NAMALWA (cell line): ENCODE measurements at regions not wholly inside any gene's neighbourhood (a gene's known extent, or its start where the extent isn't known, plus 50 kb on each side); places are given as distances from the start of the nearest gene placed in this dataset.

Source experiments
- DNase-seq: peaks from one replicate; pipeline ENCODE4 v3.0.0-alpha.2; 2015; ENCODE audit warnings: low spot score

DNA sequence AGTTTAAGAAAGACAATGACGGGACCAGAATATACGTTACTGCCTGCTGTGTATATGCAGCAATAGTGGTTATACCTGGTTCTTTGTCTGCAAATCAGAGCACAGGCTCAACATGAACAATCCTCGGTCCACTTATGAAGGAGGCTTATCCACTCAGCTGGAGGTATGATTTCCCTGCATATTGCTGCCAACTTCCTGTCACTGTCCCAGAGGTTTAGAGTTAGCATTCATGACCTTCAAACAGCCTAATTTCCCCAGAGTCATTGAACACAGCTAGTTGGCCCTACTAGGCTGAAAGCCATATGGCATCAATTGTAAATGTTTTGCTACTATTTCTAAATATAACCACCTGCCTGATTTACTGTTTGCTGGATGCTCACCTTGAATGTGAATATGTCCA is 224.9 kb upstream of the ZNF717 start:
- DNase-seq, result no peak

DNA sequence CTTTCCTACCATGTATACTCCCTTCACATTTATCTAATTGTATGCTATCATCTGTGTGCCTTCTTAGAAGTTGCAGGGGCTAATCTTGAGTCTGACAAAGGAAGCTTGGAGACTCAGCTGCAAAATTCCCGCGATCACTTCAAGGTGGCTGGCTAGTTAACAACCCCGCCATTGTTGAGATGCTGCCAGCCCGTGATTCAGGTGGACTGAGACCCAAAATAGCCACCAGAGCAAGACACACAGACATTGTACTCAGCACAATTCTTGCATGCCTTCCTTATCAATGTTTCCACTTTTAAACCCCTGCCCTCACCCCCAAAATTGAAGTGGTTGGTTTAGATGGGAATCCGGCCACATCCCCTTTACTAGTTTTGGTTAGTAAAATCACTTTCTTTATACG is 225.8 kb upstream of the ZNF717 start:
- DNase-seq, result no peak

DNA sequence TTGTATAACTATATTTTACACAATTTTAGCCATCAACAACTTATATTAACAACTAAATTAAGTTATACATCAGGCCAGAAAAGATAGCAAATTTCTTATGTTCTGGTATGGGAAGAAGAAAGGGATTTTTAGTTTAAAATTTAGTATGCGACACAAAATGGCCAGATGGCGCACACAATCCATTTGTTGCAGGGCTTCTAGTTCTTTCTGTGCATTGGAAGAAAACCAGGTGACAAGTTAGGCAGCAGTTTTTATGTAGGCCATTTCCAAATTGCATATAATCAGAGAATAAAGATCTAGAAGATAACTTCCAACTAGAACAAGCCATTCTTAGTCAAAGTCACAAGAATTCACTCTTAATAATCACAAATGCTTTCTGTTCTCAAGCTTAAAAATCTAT is 230.1 kb upstream of the ZNF717 start:
- no peak for DNase-seq

DNA sequence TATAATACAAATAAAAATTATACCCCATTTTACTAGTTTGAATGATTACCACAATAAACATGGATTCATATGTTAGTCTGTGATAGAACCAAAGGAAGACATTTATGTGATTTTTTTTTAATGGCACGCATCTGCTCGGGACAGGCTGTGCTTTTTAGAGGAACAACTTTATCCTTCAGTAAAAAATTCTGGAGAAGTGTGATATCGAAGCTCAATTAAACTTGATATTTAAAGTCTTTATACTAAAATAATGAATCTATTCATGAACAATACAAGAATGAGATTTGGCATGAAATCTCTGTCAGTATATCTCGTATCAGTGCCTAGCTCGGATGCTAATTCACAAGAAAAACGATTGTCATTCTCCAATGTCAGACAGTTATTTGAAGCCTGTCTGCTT is 230.8 kb upstream of the ZNF717 start:
- no peak for DNase-seq

DNA sequence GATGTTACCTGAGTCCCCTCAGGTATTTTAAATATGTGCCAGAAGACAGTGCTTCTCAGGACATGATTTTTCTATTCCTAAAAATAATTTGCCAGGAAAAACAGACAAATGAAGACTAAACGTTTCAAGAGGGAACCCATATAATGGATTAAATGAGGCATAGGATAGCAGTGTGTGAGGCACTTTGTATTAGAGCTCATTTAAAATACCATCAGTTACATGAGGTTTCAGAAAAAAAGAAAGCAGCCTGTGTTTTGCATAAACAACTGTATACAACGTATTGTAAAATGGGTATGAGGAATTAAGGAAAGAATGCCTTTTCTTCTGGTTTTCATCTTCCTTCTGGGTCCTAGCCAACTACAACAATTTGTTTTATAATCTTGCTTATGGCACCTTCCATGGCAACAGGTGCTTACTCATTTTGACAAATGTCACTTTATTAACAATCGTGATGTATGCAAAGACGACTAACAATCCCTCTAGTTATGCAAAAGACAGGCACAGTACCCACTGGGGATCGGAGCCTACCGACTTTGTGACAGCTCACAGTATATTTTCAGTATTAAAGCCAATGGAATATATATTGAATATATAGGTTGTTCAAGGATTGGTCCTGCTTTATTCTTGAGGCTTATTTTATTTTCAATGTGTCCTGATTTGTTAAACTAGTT is 231.6 kb upstream of the ZNF717 start:
- no peak for DNase-seq

DNA sequence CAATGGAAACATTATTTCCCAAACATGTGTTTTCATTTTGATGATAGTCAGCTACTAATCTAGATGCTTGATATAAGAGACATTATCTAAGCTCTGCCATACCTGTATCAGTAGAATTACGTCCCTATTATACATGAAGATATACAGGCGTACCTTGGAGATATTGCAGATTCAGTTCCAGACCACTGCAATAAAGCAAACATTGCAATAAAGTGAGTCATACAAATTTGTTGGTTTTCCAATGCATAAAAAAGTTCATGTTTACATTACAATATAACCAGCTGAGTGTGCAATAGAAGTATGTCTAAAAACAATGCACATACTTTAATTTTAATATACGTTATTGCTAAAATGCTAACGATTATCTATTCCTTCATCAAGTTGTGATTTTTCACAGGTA is 236.0 kb upstream of the ZNF717 start:
- DNase-seq, result no peak

DNA sequence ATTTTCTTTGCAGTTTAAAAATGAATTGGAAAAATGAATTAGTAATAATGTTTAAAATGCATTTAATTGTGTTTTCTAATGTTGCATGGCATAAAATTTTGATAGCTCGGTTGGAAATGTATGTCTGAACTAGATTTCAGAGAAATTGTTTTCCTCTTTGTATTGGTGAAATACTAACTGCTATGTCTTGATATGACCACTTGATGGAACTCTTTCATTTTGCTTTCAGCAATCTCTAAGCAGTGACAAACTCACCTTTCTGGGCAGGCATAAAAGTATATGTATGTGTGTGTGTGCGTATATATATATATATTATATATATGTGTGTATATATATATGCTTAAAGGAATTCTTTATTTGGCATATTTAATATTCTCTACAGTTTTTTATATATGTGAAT is 239.3 kb upstream of the ZNF717 start:
- DNase-seq, result peak; percentile 9

DNA sequence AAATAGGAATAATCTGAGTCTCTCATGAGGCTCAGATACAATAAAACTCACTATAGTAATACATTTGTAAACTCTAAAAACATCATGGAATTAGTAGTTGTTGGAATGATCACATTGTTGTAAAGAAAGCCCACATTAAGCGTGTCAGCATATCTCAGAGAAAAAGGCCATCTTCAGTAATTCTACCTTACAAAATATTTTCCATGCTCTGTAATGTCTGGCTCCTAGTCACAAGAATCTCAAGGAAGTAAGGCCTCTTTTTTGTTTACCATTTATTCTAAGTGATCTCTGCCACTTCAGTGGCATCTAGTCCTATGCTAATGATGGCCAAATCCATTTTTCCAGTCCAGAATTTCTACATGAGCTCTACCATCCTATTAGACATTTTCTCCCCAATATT is 240.2 kb upstream of the ZNF717 start:
- no peak for DNase-seq

DNA sequence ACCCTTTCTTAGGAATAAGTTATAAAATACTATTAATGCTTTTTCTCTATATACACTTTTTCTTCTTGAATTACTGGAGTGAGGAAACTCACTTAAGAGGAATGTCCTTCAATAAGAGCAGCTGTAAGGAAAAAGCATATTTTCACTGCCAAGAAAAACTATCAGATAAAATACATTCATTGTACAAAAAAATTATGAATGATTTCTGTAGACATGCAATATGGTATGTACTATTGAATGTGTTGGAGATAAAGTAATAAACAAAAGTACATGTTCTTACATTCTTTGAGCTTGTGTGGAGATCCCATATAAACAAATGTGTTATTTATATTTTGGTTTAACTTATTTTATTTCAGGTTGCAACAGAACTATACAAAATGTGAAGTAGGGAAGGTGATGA is 241.0 kb upstream of the ZNF717 start:
- no peak for DNase-seq

DNA sequence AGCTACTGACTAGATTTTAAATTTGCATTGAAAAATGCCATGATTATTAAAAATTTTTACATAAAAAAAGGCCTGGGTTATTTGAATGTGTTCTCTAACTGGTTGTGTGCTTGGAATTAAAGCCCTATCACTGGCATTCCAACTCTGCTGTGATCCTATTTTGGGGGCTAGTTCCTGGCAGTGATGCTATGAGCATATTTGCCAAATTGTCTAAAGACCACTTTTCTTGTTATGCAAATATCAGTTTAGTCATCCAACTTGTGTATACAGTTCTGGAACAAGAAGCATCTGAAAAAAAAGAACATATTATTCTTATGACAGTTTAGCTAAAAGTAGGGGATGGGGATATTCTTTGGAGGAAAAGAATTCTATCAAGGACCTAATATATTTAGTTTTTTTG is 243.4 kb upstream of the ZNF717 start:
- DNase-seq, result no peak

DNA sequence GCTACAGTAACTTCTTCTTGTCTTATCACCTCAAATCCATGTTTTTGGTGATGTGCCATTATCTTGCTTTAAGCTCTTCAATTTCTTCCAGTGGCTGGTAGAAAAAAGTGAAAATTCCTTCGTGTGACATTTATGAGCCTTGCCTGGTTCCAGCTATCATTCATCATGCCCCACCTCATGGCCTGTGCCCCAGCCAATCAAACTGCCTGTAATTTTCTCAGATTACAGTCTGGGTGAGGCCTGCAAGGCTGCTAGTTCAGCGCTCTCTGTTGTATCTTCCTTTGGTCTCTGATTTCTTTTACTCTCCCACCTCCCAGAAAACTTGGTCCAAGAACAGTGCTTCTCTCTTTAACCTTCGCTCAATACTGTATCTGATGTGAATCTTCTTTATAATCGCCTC is 249.3 kb upstream of the ZNF717 start:
- no peak for DNase-seq

DNA sequence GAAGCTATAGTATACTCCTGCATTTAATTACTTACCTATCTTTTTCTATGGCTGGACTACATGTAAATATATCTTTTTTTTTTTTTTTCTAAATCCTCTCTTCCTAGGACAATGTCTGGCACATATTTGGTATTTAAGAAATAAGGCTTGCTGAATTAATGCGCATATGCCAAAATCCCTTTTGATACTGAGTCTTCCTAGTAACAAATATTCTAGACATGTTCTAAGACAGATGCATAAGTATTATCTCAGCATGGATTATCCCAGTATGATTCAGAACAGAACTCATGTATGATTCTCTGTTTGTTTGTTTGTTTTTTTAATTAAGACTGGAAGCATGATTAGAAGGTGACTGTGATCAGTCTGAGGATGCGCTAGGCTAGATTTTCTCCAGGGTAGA is 249.8 kb upstream of the ZNF717 start:
- DNase-seq, result no peak

DNA sequence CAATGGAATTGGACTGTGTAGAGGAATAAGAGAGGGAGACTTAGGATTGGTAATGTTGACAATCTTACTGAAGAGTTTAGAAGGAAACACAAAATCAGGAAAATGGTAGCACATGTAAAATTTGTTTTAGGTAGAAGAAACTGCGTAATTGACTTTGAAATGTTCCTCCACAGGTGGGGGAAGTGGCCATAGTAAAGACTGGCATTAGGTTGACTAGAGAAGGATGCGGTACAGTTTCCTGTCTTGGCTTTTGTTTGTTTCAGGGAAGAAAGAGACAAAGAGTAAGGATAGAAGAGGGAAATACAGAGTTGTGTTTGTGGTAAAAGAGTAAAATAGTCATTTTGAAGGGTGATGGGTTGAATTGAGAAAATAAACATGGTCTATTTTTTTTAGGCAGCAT is 253.6 kb upstream of the ZNF717 start:
- no peak for DNase-seq

DNA sequence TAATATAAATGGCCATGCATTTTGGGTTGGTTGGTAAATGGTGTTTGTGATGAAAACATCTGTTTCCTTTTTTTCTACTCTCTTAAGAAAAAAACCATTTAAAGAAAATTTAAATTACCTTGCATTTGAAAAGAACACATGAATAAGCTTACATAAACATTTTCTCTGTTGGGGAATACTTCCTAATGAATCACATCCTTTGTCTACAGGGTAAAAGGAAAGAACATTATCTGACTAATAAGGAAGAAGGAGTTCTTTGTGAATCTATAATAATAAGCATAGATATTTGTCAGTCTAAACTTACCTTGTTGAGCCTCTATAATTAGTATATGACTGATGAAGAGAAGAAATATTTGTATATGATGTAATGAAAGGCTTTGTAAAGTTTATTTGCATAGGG is 254.1 kb upstream of the ZNF717 start:
- no peak for DNase-seq

DNA sequence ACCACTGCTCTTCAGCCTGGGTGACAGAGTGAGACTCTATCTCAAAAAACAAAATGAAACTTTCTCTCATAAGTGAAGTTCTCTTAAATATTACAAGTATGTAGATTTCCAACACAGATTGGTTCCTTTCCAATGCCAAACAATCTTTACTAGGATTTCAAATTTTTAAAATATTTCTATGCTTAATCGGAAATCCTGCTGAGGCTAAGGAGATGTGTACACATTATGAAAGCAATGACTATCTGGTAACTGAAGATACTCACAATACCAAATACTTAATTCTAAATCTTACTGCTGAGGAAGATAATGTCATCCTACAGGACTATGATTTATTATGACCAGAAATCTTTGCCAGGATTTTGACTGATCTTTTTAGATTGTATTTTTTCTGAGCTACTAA is 255.6 kb upstream of the ZNF717 start:
- no peak for DNase-seq

DNA sequence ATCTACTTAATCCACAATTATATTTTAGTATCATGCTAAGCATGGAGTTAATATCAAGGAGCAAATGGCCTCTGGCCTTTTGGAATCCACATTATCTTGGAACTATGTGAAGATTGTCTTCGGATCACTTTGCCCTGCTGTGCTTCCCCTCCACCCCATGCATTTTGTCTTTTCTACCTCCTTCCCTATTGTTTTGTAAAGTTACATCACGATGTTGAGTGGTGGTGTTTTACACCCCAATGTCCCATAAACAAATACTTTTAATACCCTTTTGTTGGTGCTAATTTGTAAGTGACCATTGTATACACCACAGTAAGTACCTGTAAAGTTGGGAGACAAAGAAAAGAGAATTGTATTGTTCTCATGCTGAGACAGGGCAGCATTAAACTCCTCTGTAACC is 258.4 kb upstream of the ZNF717 start:
- no peak for DNase-seq

DNA sequence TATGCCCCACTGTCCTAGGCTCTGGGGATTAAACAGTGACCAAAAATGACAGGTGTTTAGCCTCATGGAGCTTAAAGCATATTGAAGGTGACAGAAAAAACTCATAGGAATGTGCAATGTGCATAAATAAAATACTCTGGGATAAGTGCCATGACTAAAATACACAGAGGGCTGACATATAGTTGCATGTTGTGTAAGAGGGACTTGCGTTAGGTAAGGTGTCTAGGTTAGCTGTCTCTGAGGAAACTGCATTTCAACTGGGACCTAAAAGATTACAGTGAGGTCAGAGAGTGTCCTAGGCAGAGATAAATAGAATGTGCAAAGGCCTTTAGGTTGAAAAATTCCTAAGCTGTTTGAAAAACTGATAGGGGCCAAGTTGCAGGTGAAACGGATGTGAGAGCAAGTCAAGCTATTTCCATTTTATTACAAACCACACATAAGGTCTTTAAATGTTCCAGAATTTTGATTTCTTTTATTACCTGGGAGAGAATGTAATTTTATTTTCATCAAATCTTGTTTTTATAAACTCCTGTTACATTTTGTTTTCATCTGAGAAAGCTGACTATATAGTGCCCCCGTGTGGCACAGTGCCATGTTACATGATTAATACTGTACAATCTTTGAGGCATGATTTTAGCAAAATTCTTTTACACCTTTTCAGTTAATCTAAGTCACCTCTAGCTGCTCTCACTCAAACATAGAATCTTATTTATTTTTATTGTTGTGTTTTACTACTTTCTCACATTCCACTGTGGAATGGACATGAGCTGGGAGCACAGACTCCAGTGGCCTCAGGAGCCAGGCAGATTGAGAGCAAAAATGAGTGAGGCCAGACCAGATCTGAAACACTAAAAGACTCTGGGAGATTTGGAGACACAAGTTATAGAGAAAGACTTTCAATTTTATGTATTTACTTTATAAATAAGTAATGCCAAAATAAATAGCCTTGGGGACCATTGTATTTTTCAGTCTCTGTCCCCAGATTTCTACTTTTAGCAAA is 259.6 kb upstream of the ZNF717 start:
- DNase-seq, result peak; percentile 28

DNA sequence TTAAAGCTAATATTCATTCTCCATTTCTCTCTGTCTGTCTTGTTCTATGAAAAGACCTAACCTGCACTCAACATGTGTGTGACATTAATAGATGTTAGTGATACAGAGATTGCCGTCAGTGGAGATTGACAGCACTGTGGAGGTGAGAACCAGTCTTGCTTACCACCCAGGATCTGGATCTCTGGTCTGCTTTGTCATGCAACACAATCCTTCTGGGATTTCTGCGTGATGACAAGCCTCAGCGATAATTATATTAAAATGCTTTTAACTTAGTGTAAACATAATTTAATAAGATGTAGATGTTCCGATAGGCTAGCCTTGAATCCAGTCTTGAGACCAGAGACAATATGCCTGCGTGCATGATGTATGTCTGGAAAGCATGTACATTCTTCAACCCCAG is 262.0 kb upstream of the ZNF717 start:
- DNase-seq, result no peak

DNA sequence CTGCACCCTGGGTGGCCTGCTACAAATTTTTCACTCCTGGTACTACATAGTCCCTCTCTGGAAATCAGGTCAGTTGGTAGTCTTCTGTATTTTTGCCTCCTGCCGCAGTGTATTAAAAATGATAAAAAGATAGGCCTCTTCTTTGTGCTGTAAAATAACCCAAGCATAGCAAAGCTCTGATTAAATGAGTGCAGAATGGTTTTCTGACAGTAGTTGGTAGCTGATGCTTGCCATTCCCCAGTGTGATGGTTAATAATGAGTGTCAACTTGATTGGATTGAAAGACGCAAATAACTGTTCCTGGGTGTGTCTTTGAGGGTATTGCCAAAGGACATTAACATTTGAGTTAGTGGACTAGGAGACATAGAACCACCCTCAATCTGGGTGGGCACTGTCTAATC is 264.4 kb upstream of the ZNF717 start:
- no peak for DNase-seq

DNA sequence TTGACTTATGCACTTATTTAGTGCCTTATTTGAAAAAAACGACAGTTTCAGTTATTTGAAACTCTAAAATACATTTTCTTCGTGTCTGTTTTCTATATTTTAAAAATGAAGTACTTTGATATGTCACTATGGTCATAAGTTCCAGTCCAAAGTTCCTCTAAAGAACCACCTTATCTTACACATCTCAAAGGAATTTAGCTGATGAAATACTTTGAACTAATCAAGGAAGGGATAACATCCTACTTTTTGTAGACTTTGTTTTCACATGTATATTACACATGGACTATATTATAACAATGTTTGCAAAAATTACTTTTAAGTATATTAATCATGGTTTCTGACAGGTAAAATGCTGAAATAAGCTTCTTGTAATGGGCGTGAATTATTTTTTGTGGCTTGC is 265.8 kb upstream of the ZNF717 start:
- no peak for DNase-seq

DNA sequence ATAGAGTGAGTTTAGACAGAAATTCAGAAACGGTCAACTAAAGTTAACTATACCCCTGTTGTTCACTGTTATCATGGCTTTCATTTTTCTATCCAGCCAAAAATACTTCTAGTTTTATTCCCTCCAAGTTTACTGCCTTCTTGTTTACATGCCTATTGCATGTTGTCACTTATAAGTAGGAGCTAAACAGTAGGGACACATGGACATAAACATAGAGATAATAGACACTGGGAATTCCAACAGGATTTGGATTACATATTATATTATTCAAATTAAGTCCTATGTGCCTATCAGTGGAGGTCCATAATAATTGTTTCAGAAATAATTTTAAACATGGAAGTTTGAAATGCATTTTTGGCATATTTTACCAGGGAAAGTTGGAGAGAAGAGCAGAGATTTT is 269.1 kb upstream of the ZNF717 start:
- no peak for DNase-seq

DNA sequence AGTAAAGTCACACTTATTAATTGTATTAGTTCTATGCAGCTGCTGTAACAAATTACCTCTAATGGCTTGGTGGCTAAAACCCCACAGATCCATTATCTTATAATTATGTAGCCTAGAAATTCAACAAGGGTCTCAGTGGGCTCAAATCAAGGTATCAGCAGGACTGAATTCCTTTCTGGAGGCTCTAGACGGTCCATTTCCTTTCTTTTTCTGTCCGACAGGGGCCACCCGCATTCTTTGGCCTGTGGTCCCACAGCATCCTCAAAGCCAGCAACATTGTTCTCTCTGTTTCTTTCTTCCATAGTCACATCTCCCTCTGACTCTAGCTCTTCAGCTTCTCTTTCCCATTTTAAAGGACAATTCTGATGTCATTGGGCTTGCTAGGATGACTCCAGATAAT is 276.3 kb upstream of the ZNF717 start:
- no peak for DNase-seq

DNA sequence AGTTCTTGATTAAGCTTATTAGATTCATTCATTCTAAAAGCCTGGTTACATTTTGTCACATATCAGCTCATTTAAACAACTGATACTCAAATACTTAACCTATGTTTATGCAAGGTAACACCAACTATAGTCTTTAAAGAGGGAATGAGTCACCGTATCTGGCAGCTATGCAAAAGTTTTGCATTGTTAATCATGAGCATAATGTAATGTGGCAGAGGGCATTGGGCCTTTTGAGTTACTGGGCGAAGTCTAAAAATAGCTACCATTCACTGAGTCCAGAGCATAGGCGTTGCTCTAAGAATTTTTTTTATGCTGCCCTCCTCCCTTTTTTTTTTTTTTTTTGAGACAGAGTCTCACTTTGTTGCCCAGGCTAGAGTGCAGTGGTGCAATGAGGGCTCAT is 277.7 kb upstream of the ZNF717 start:
- no peak for DNase-seq

DNA sequence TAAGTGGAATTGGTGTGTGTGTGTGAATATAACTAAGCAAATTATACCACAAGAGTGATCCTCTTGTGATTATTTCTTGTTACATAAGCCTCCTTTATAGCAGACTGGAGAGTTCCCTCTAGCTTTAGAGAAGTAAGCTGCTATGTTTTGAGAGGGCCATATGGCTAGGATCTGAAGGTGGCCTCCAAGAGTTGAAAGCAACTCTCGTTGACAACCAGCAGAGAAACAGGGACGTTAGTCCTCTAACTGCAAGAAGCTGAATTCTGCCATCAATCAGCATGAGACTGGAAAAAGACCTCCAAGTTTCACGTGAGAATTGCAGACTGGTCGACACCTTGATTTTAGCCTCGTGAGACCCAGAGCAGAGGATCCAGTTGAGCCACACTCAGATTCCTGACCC is 278.5 kb upstream of the ZNF717 start:
- no peak for DNase-seq
